Activated CD4-positive, alpha-beta T cell treated with anti-CD3 and anti-CD28 coated beads, Interleukin-2, amount 50 U/mL, for 48 hours (primary cell): ENCODE measurements at regions not wholly inside any gene's neighbourhood (a gene's known extent, or its start where the extent isn't known, plus 50 kb on each side); places are given as distances from the start of the nearest gene placed in this dataset.

Experiments used
- DNase-seq, 2 experiments: peaks; one replicate each; pipeline ENCODE4 v3.0.0-alpha.2; 2020

DNA sequence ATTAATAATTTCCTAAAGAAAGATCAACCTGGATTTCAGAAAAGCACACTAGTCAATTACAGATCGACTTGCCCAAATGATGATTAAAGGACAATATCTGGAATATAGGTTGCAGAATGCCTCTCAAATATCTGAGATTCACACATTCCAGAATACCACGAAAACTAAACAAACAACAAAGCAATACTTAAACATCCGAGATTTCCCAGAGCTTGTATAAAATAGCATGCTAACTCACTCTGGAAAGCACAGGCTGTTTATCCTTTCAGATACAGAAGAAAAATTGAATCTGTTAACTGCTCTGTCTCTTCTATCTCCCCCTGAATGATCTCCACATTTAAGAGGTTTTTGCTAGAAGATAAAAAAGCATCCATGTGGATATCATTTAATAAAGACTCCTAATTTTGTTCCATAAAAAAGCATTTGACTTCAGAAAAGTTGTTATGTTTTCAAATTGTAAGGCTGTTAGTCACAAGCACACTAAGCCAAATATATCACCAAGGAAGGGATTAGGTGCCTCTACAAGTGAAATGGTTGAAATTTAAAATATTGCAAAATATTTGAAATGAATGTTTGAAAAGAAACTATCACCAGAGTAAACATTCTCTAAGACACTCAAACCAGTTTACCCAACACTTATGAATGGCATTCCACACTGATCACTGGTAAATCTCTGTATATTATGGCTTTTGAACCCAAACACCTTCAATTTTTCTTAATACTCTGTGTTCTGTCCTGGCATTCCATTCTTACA lies 865.1 kb upstream of the ADAMTS5 start:
- no peak for DNase-seq

DNA sequence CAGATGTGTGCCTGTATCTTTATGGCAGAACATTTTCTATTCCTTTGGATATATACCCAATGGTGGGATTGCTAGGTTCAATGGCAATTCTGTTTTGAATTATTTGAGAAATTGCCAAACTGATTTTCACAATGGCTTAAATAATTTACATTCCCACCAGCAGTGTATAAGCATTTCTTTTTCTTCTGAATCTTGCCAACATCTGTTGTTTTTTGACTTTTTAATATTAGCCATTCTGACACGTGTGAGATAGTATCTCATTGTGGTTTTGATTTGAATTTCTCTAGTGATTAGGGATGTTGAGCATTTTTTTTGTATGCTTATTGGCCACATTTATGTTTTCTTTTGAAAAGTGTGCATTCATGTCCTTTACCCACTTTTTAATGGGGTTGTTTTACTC lies 864.3 kb upstream of the ADAMTS5 start:
- DNase-seq = no peak

DNA sequence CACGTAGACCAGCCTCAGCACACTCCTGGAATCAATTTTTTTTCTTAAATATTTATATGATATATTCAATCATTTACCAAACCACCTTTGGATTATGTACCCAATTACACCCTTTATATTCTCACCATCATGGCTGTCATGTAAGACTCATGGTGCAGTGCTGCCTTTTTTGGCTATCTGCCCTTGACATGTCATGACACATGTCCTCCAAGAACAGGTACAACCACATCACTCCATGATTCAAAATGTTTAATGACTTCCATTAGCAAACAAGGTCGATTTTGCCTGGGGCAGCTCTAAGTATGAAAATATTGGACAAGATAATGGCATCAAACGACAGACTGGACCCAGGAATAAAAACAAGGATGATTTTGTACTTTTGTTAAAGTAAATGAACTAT lies 861.1 kb upstream of the ADAMTS5 start:
- DNase-seq = no peak

GRCh38 chr21:27825035-27825434 lies 858.1 kb upstream of the ADAMTS5 start:
- DNase-seq = no peak

GRCh38 chr21:27823652-27824201 lies 856.8 kb upstream of the ADAMTS5 start:
- DNase-seq = no peak

GRCh38 chr21:27820342-27820741 lies 853.5 kb upstream of the ADAMTS5 start:
- DNase-seq = no peak

GRCh38 chr21:27819299-27819698 lies 852.4 kb upstream of the ADAMTS5 start:
- no peak for DNase-seq

DNA sequence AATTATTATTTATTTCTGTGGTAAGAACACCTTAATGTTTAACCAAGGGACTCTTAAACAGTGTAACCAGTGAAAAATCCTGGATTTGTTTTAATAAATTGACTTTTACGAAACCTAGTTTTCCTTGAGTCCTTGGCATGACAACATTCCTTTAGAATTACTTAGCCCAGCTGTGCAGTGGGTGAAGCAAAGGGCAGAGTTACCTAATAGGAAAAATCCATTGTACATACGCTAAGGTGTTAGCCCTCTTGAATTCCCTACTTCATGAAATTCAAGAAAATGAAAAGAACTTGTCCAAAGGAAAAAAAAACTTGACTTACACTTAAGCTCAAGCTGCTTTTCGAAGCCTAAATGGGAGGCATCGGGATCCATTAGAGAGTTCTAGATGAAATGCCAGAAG lies 852.0 kb upstream of the ADAMTS5 start:
- DNase-seq = no peak

- no peak for DNase-seq
These were observed 851.2 kb upstream of the ADAMTS5 start for GRCh38 chr21:27817902-27818623.

GRCh38 chr21:27817074-27817473 lies 850.2 kb upstream of the ADAMTS5 start:
- no peak for DNase-seq

DNA sequence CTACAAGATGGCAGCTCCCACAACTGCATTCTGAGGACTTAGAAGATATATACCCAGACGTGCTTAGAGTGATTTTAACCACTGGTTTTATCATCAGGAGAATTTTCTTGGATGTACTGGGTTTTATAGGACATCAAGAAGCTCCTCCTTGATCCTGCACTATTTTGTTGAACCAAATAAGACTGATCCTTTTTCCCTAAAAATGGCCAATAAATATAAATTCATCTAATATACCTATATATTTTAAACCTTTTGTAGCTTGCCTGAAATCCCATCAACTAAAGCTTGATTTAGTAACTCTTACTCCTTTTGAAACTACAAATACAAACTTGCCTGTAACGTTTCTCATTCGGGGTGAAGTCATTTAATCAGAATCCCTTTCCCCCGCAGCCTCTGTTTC lies 849.4 kb upstream of the ADAMTS5 start:
- DNase-seq = no peak

- DNase-seq = no peak
These were observed 847.3 kb upstream of the ADAMTS5 start for GRCh38 chr21:27814226-27814625.

GRCh38 chr21:27813750-27814149 lies 846.9 kb upstream of the ADAMTS5 start:
- no peak for DNase-seq

- DNase-seq = no peak
These were observed 846.5 kb upstream of the ADAMTS5 start for GRCh38 chr21:27813344-27813743.

DNA sequence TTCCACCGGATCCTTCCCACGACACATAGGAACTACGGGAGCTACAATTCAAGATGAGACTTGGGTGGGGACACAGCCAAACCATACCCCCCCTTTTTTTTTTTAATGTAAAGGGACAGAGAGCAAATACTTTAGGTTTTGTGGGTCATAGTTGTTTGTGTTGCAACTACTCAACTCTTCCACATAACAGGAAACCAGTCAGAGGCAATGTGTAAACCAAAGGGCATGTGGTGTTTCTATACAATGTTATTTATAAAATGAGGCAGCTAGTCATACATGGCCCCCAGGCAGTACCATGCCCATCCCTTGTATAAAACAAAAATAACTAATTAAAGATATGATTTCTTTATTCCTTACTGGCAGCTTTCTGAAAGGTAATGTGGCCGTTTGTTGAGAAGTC lies 845.4 kb upstream of the ADAMTS5 start:
- no peak for DNase-seq

DNA sequence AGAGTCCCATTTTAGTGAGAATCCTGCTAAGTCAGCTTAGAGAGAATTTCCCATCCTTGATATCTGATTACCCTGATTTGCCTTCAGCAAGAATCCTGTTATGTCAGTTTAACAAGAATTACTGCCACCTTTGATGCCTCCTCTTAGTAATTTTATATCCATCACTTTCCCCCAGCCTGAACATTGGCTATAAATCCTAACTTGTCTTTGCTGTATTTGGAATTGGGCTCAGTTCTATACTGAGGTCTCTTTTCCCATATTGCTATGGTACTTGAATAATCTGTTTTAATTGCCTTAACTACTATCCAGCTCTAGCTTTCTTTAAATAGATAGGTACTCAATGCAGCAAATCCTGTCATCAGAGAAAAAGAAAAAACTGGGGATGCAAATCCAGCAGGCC lies 842.0 kb upstream of the ADAMTS5 start:
- no peak for DNase-seq

DNA sequence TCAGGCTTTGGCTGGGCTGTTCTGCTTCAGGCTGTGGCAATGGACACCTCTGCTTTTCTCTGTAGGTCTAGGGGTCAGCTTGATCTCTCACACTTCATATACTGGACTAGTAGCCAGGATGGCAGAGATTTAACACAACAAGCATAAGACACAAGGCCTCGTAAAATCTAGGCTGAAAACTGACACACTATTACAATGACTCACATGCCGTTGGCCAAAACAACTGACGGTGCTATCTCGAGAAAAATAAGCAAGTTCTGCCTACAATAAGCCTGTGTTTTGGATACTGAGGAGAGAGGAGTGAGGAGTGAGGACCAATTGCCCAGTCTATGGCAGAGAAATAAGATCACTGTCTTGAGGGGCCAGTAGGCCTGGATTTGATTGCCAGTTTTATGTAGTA lies 840.7 kb upstream of the ADAMTS5 start:
- no peak for DNase-seq

DNA sequence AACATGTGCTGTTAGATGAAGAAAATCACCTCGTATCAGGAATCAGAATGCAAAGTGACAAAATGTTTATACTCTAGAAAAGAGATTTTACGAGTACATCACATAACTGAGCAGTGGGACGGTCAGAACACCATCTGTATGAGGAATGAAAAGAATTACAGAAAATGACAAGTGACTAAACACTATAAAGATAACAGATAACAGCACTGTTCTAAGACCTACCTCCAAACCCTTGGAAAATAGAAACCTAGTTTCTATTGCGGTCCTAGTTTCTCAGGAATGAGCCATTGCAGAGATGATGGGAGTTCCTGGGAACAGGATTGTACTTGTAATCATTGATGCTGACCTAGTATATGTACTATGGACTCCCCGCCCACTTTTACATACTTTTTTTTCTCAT lies 839.4 kb upstream of the ADAMTS5 start:
- no peak for DNase-seq

GRCh38 chr21:27805696-27806095 lies 838.8 kb upstream of the ADAMTS5 start:
- no peak for DNase-seq

- DNase-seq = no peak
These were observed 837.6 kb upstream of the ADAMTS5 start for GRCh38 chr21:27804515-27804914.

- DNase-seq = no peak
These were observed 836.7 kb upstream of the ADAMTS5 start for GRCh38 chr21:27803571-27803970.

DNA sequence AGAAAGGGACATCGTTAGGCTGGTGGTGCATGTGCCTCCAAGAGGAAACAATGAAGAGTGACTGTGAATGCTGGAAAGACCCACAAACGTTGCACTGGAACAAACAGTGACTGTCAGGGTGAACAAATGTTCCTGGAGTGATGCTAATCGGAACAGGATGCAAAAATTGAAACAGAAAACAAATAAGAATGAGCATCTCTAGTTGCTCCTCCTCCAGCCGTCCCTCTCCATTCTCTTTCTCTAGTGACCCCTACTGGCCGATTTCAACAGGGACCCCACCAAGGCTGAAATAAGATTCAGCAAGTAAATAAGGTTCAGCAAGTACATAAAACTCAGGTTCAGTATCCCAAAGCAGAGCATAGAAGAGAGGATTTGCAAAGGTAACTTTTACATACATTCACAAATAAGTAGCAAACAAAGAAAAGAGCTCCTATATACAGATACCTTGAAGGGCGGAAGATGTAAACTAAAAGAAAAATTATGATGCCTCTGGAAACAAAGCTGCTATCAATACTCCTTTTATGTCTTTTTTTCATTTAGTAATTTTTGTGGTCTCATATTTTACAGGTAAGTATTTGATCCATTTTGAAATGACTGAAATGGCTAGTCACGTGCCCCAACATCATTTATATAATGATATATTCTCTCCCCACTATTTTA lies 836.1 kb upstream of the ADAMTS5 start:
- DNase-seq = peak; percentile 11 to 31

GRCh38 chr21:27799861-27800260 lies 833.0 kb upstream of the ADAMTS5 start:
- no peak for DNase-seq

DNA sequence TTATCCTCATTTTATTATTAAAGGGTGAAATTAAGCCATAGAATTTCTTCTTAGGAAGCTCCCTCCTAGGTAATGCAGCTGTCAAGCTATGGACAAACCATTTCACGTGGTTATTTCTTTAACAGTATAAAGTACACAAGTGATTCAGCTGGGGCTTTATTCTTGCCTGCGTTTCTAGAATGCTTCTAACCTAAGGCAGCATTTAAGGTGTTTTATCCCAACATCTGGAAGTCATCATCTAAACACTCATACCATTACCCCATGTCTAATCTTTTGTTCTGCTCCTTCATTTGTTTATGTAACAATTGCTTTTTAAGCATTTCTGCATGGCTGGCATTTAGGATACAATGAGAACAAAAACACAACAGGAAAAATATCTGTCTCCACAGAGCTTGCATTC lies 829.2 kb upstream of the ADAMTS5 start:
- no peak for DNase-seq
